Hypothalamus (tissue), 51 donors: ENCODE measurements at regions not wholly inside any gene's neighbourhood (a gene's known extent, or its start where the extent isn't known, plus 50 kb on each side); places are given as distances from the start of the nearest gene placed in this dataset.
"Not testable (repeated sequence)": the region's sequence is repeated elsewhere in the genome, so short reads cannot be mapped to it uniquely, and the experiment has no call there.

Experiments used
- DNase-seq, 51 donors: peaks; one replicate each; lab custom pipeline; 2025; lab: John Stamatoyannopoulos, UW

GRCh38 chr14:56351861-56352260 is 227.7 kb upstream of the TMEM260 start:
- no peak for DNase-seq

DNA sequence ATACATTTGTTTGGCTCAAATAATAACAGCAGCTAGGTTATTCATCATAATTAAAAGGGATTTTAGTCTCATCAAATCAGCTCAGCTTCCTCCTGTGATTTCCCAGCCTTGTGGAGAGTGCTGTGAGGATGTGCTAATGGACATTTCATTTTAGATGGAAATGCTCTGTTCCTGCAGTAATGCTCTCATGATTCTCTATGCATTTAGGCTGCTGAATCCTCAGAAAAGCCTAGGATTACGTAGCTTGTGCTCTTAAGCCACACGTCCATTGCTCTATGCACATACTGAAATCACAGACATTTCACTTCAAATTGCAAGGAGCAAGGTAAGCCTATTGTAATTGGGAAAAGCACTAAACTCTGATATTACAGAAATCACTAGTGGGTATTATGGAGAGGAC is 226.6 kb upstream of the TMEM260 start:
- no peak for DNase-seq

- DNase-seq: no peak
Measured at GRCh38 chr14:56357428-56357827, 222.2 kb upstream of the TMEM260 start.

GRCh38 chr14:56358275-56358674 is 221.3 kb upstream of the TMEM260 start:
- no peak for DNase-seq

DNA sequence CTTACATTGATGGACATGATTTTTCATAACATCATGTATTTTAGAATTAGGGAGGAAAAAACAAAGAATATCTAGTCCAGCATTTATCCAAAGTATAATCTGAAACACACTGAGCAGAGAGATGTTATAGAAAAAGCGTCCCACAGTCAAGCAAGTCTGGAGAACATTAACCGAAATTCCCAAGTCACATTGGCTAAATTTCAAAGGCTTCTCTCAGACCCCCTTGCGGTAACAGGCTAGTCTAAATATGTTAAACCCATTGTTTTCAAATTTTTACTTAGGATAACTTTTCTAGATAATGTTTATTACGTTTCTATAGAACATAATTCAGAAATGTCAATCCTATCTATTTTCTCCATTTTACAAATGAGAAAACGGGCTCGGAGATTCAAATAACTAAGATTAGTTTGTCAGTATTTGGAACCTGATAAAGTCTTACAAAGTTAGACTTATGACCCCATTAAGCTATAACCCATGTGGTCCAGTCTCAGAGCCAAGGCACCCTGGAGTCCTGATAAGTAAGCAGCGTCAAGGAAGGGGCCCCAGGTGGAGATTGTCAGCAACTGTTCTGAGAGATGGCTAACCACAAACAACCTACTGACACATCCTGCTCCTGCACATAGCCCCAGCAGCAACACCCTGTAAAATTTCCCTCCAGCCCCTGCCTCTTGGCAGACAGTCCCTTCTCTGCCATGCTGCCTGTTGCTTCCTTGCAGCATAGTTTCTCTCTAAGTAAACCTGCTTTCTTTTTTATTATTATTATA is 220.6 kb upstream of the TMEM260 start:
- DNase-seq: no peak

GRCh38 chr14:56365663-56366062 is 213.9 kb upstream of the TMEM260 start:
- not testable (repeated sequence) for DNase-seq

DNA sequence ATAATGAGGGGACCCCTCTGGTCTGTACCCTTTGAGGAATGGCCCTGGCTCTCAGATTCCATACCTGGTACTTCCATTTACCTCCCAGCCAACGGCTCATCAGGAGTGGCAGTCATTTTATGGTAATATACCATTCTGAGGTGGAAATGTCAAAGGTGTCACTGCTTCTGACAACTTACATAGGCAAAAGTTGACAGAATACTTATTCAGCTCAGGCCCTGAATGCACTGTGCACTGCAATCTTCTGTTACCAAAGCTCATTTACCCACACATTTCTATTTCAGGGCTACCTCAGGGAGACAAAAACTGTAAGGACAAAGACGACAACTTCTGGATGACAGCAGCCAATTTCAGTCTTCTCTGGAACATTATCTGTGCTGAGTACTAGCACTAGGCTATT is 212.2 kb upstream of the TMEM260 start:
- no peak for DNase-seq

DNA sequence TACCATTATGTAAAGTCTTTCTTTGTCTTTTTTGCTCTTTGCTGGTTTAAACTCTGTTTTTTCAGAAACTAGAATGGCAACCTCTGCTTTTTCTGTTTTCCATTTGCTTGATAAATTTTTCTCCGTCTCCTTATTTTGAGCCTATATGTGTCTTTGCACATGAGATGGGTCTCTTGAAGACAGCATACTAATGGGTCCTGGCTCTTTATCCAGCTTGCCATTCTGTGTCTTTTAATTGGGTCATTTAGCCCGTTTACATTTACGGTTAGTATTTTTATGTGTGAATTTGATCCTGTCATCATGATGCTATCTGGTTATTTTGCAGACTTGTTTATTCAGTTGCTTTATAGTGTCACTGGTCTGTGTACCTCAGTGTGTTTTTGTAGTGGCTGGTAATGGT is 207.9 kb upstream of the TMEM260 start:
- DNase-seq: no peak

- DNase-seq: no peak
Measured at GRCh38 chr14:56374421-56374820, 205.2 kb upstream of the TMEM260 start.

DNA sequence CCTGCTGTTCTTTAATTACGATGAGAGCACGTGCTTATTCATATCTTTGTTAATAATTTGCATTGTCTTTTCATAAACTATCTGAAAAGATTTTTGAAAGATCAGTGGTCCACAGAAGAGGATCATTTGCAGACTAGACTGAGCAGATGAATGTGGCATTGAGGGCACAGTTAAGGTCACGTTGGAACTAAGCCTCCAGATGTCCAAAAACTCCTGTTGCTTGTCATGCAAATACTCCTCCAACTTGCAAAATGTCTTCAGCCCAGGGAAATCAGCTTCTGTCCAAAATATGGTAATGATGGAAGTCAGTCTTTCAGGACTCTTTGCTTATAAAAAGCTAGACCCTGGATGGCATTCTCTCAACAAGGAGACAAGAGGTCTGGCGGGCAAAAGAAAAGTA is 201.6 kb upstream of the TMEM260 start:
- no peak for DNase-seq

- no peak for DNase-seq
Measured at GRCh38 chr14:56378475-56378877, 201.1 kb upstream of the TMEM260 start.

GRCh38 chr14:56379956-56380355 is 199.6 kb upstream of the TMEM260 start:
- DNase-seq: no peak

GRCh38 chr14:56386024-56386423 is 193.6 kb upstream of the TMEM260 start:
- DNase-seq: no peak

- no peak for DNase-seq
Measured at GRCh38 chr14:56390859-56391258, 188.7 kb upstream of the TMEM260 start.

DNA sequence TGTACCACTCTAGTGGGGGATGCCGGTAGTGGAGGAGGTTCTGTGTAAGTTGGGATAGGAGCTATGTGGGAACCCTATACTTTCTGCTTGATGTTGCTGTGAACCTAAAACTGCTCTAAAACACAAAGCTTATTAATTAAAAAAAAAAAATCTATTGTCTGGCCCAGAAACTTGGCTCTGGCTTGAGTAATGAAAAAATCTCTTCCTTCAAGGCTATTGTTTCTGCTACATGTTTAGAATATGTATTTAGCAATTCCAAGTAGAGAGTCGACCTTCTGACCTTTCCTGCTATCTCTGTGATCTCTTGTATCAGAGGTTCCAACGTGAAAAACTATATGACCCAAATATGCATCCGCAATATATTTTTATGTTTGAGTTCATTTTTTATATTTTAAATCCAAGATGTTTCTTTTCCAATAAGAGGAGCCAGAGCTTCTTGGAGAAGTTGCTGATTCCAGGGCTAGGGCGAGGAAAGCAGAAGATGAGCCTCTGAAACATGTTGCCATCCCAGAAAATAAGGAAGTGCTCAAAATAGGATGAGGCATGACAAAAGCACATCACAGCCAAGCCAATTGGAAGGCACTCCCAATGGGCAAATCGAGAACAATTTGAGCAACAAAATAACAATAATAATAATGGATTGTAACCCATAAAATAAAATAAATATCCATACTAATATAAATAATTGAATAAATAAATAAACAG is 184.6 kb upstream of the TMEM260 start:
- DNase-seq: no peak

- no peak for DNase-seq
Measured at GRCh38 chr14:56400109-56400825, 179.3 kb upstream of the TMEM260 start.

DNA sequence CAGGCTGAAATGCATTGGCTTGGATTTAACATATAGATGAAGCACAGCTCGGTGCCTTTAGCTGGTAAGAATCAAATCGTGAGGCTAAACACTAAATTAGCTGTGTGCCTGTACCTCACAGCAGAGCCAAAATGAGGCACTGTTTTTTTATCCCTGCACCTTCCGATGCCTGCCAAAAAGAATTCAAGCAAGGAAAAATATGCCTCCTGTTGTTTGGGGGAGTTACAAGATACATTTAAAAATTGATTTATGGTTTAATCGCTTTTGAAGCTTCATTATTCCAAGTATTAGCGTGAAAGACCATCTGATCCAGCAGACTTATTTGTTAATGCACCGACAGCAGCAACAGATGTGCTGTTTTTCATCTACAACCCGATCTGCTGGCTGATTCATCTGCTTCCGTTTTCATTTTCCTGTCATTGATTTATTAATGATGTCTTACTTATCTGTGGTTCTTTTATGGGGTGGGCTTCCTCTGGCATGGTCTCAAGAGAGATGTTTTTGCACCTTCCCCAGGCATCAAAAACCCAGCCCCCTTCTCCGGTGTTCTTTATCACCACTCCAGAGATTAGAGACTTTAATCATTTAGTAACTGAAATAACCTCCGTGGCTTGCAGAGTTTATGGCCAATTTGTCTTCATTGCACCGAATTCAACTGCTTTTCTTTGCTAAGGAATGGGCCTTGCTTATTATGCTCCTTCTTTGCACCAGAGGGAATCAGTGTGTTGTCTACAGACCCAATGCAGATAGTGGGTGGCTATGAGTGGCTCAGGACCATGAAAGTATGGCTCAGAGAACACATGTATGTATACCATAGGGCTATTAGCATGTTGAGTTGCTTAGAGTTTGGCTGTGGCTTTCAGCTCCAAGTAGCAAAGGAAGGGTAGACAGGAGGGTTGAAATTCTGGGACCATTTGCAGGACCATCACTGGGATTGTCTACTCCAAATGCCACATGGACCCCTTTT is 166.8 kb upstream of the TMEM260 start:
- DNase-seq: no peak

GRCh38 chr14:56413721-56414120 is 165.9 kb upstream of the TMEM260 start:
- DNase-seq: no peak

DNA sequence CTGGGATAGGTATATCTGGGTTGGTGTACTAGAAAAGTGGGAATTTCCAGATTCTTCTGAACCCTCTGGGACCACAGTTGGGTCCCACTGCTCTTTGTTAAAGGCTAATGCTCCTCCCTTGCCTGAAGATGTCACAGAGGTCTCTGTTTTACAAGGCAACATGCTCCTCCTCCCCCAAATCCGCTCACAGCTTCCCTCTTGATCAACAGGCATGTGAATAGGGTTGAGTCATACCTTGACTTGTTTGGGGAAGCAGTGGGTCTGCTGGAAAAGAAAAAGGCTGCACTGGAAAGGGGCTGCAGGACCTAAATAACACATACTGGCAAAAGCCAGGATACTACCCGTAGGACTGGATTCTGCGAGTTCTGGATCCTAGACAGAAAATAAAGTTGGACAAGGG is 165.4 kb upstream of the TMEM260 start:
- DNase-seq: peak in 1 of 51 donors; percentile 3

- no peak for DNase-seq
Measured at GRCh38 chr14:56416213-56416612, 163.4 kb upstream of the TMEM260 start.

GRCh38 chr14:56417173-56417572 is 162.4 kb upstream of the TMEM260 start:
- DNase-seq: no peak
